SK-N-SH (cell line): ENCODE measurements at regions not wholly inside any gene's neighbourhood (a gene's known extent, or its start where the extent isn't known, plus 50 kb on each side); places are given as distances from the start of the nearest gene placed in this dataset.

ENCODE experiments used
- CTCF ChIA-PET: fragments of 300-600, 350-600 bp; formaldehyde crosslinking; extraction: SDS; loops from one replicate; lab custom pipeline; 2021; lab: Yijun Ruan, JAX
- POLR2A ChIA-PET: fragments of 350-600 bp; sonication (Branson Sonifier 250); formaldehyde crosslinking; extraction: SDS; loops from one replicate; lab custom pipeline; 2020; ENCODE audit warnings: antibody characterized with exemption, inconsistent platforms; lab: Yijun Ruan, JAX
- DNase-seq: peaks from one replicate; pipeline ENCODE4 v3.0.0; 2012
- H2AFZ ChIP-seq: fragments of 200-600 bp; sonication (generic); 2 replicates; pipeline ENCODE4 v1.8.1; 2016; ENCODE audit warnings: antibody characterized with exemption, mild to moderate bottlenecking, low read depth
- H3F3A ChIP-seq: fragments of 200-600 bp; sonication (generic); replicated peaks from 2 replicates; pipeline ENCODE3; 2016; ENCODE audit warnings: antibody characterized with exemption, mild to moderate bottlenecking; ENCODE audit not compliant: insufficient read depth
- H3K27ac ChIP-seq, 2 experiments: fragments of 200-500 bp in 1 of 2; fragments of 200-600 bp in 1 of 2; sonication (Bioruptor generic) in 1 of 2; sonication (generic), shearing (Covaris generic) in 1 of 2; 2 replicates each; pipeline versions ENCODE4 v1.5.1 to v1.6.1; 2014 to 2016; ENCODE audit warnings: low read depth in 2 of 2, inconsistent platforms in 1 of 2, low read length in 1 of 2, mild to moderate bottlenecking in 1 of 2, mixed read lengths in 1 of 2
- H3K27me3 ChIP-seq: fragments of 200-600 bp; sonication (generic), shearing (Covaris generic); 2 replicates; pipeline ENCODE4 v1.6.1; 2016; ENCODE audit warnings: mixed run types; ENCODE audit not compliant: insufficient read depth
- H3K36me3 ChIP-seq, 2 experiments: fragments of 200-500 bp in 1 of 2; fragments of 200-600 bp in 1 of 2; sonication (Bioruptor generic) in 1 of 2; sonication (generic) in 1 of 2; replicated peaks in 1 of 2; 2 replicates each; pipeline versions ENCODE3 to v1.5.1; 2014 to 2016; ENCODE audit warnings: low read length in 1 of 2, mild to moderate bottlenecking in 1 of 2; ENCODE audit not compliant: insufficient read depth in 2 of 2, control insufficient read depth in 1 of 2
- H3K4me1 ChIP-seq, 2 experiments: fragments of 200-500 bp in 1 of 2; fragments of 200-600 bp in 1 of 2; sonication (Bioruptor generic) in 1 of 2; sonication (generic), shearing (Covaris generic) in 1 of 2; 2 replicates each; pipeline versions ENCODE4 v1.5.1 to v1.6.1; 2014 to 2016; ENCODE audit warnings: low read depth in 1 of 2, low read length in 1 of 2, mixed run types in 1 of 2; ENCODE audit not compliant: insufficient read depth in 2 of 2, control insufficient read depth in 1 of 2
- H3K4me2 ChIP-seq: fragments of 200-600 bp; sonication (generic), shearing (Covaris generic); 2 replicates; pipeline ENCODE4 v1.6.1; 2017; ENCODE audit warnings: mixed run types
- H3K4me3 ChIP-seq, 2 experiments: fragments of 200-500 bp in 1 of 2; fragments of 200-600 bp in 1 of 2; sonication (Bioruptor generic) in 1 of 2; sonication (generic), shearing (Covaris generic) in 1 of 2; 2 replicates each; pipeline versions ENCODE4 v1.5.1 to v1.8.1; 2014 to 2016; ENCODE audit warnings: low read depth in 2 of 2, inconsistent platforms in 1 of 2, low read length in 1 of 2, mild to moderate bottlenecking in 1 of 2, mixed read lengths in 1 of 2, moderate library complexity in 1 of 2
- H3K79me2 ChIP-seq: fragments of 200-600 bp; sonication (generic); 2 replicates; pipeline ENCODE4 v1.8.1; 2017; ENCODE audit warnings: mild to moderate bottlenecking; ENCODE audit not compliant: insufficient read depth
- H3K9ac ChIP-seq: fragments of 200-600 bp; sonication (generic); 2 replicates; pipeline ENCODE4 v1.6.1; 2017; ENCODE audit warnings: mixed run types
- H3K9me2 ChIP-seq: fragments of 200-600 bp; sonication (generic); 2 replicates; pipeline ENCODE4 v1.6.1; 2017; ENCODE audit warnings: mixed run types
- H3K9me3 ChIP-seq: fragments of 200-600 bp; sonication (generic); 2 replicates; pipeline ENCODE4 v1.6.1; 2017; ENCODE audit warnings: mixed run types, mild to moderate bottlenecking, moderate library complexity
- H4K20me1 ChIP-seq: fragments of 200-600 bp; sonication (generic); 2 replicates; pipeline ENCODE4 v1.6.1; 2017; ENCODE audit warnings: mild to moderate bottlenecking, mixed run types; ENCODE audit not compliant: insufficient read depth
- ELF1 ChIP-seq: IDR thresholded peaks from 2 replicates; pipeline ENCODE4 v1.4.0; 2012
- FOSL2 ChIP-seq: IDR thresholded peaks from 2 replicates; pipeline ENCODE4 v1.4.0; 2012; ENCODE audit warnings: low read depth, mild to moderate bottlenecking, moderate library complexity, borderline replicate concordance
- FOXJ3 ChIP-seq: sonication (generic); formaldehyde crosslinking; IDR thresholded peaks from 2 replicates; pipeline ENCODE4 v1.5.1; 2020; ENCODE audit warnings: mild to moderate bottlenecking, missing genetic modification reagents
- FOXM1 ChIP-seq: IDR thresholded peaks from 2 replicates; pipeline ENCODE4 v1.4.0; 2012; ENCODE audit warnings: low read depth, mild to moderate bottlenecking
- GABPA ChIP-seq: IDR thresholded peaks from 2 replicates; pipeline ENCODE4 v1.4.0; 2012; ENCODE audit warnings: low read depth, mild to moderate bottlenecking
- JUND ChIP-seq: IDR thresholded peaks from 2 replicates; pipeline ENCODE4 v1.4.0; 2012
- MEF2A ChIP-seq: IDR thresholded peaks from 2 replicates; pipeline ENCODE4 v1.4.0; 2012; ENCODE audit warnings: low read depth, borderline replicate concordance
- MXI1 ChIP-seq: IDR thresholded peaks from 2 replicates; pipeline ENCODE4 v1.6.1; 2012; ENCODE audit warnings: mild to moderate bottlenecking, low read depth, low read length, improper control_type of control experiment
- NRF1 ChIP-seq: IDR thresholded peaks from 2 replicates; pipeline ENCODE4 v1.6.1; 2012; ENCODE audit warnings: low read depth, mild to moderate bottlenecking, low read length
- POLR2AphosphoS5 ChIP-seq: IDR thresholded peaks from 2 replicates; pipeline ENCODE4 v1.6.1; 2012; ENCODE audit warnings: low read depth, low read length
- RAD21 ChIP-seq: IDR thresholded peaks from 2 replicates; pipeline ENCODE4 v1.6.1; 2012; ENCODE audit warnings: mild to moderate bottlenecking, low read length
- RCOR1 ChIP-seq: fragments of 150-350 bp; IDR thresholded peaks from 2 replicates; pipeline ENCODE4 v1.6.1; 2017; ENCODE audit warnings: antibody characterized with exemption, low read length
- RFX5 ChIP-seq: IDR thresholded peaks from 2 replicates; pipeline ENCODE4 v1.6.1; 2012; ENCODE audit warnings: mild to moderate bottlenecking, improper control_type of control experiment, low read length
- TAF1 ChIP-seq: IDR thresholded peaks from 2 replicates; pipeline ENCODE4 v1.6.1; 2012; ENCODE audit warnings: low read depth, mild to moderate bottlenecking, low read length, moderate library complexity, borderline replicate concordance
- USF1 ChIP-seq: IDR thresholded peaks from 2 replicates; pipeline ENCODE4 v1.4.0; 2012; ENCODE audit warnings: low read depth, borderline replicate concordance
- YY1 ChIP-seq: IDR thresholded peaks from 2 replicates; pipeline ENCODE4 v1.4.0; 2012; ENCODE audit warnings: low read depth, mild to moderate bottlenecking
- WGBS: methylation state at CpG from one replicate; pipeline ENCODE4 v1.1.6; 2017; ENCODE audit warnings: low lambda C conversion rate; 5-methylcytosine and 5-hydroxymethylcytosine counted together
- TF ChIP-seq, protein P1 (sequence below): fragments of 150-350 bp; IDR thresholded peaks from 2 replicates; pipeline ENCODE4 v1.6.1; 2017; ENCODE audit warnings: antibody characterized with exemption, low read length, low read depth, borderline replicate concordance
- TF ChIP-seq, protein P2 (sequence below): fragments of 200-600 bp; sonication (generic); IDR thresholded peaks from 2 replicates; pipeline ENCODE4 v1.6.1; 2017; ENCODE audit warnings: antibody characterized with exemption, mild to moderate bottlenecking, moderate library complexity
- TF ChIP-seq, protein P3 (sequence below): IDR thresholded peaks from 2 replicates; pipeline ENCODE4 v1.4.0; 2012; ENCODE audit warnings: low read depth

- Histone ChIP-seq H3K4me2 (no peak overlapping the region), H3K9ac (no peak overlapping the region), H3K27me3 (0 out of 2 replicates have a peak, but pooled peaks cover 4% of the 10 kb centered on the region), H2AFZ (no peak overlapping the region), H3K27ac (no peak overlapping the region), H3K4me1 (no peaks in the 10 kb centered on the region), H3K9me2 (no peaks in the 10 kb centered on the region), H3K36me3 (no peaks in the 10 kb centered on the region), H4K20me1 (no peaks in the 10 kb centered on the region), H3K9me3 (no peaks in the 10 kb centered on the region), H3K79me2 (no peaks in the 10 kb centered on the region), H3K4me3 (no peak overlapping the region), H3F3A (no peaks in the 10 kb centered on the region)
- DNase-seq: no peak
- ChIA-PET CTCF (interaction anchor here (0.6 to 1.3 kb wide), 2 partner anchors 20 to 22 kb away, joined by 3 read pairs; no protein-coding TSS in a partner anchor), POLR2A (no interaction called here)
- WGBS: 41% methylated on average over 3 of the region's 3 CpGs
- no peak for TF ChIP-seq MEF2A
- TF ChIP-seq, protein P1, sequence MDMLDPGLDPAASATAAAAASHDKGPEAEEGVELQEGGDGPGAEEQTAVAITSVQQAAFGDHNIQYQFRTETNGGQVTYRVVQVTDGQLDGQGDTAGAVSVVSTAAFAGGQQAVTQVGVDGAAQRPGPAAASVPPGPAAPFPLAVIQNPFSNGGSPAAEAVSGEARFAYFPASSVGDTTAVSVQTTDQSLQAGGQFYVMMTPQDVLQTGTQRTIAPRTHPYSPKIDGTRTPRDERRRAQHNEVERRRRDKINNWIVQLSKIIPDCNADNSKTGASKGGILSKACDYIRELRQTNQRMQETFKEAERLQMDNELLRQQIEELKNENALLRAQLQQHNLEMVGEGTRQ: no peak
- TF ChIP-seq POLR2AphosphoS5: no peak
- TF ChIP-seq RCOR1: no peak
- TF ChIP-seq FOSL2: no peak
- TF ChIP-seq RFX5: no peak
- TF ChIP-seq, protein P2, sequence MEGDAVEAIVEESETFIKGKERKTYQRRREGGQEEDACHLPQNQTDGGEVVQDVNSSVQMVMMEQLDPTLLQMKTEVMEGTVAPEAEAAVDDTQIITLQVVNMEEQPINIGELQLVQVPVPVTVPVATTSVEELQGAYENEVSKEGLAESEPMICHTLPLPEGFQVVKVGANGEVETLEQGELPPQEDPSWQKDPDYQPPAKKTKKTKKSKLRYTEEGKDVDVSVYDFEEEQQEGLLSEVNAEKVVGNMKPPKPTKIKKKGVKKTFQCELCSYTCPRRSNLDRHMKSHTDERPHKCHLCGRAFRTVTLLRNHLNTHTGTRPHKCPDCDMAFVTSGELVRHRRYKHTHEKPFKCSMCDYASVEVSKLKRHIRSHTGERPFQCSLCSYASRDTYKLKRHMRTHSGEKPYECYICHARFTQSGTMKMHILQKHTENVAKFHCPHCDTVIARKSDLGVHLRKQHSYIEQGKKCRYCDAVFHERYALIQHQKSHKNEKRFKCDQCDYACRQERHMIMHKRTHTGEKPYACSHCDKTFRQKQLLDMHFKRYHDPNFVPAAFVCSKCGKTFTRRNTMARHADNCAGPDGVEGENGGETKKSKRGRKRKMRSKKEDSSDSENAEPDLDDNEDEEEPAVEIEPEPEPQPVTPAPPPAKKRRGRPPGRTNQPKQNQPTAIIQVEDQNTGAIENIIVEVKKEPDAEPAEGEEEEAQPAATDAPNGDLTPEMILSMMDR: no peak
- TF ChIP-seq TAF1: no peak
- no peak for TF ChIP-seq ELF1
- no peak for TF ChIP-seq JUND
- no peak for TF ChIP-seq FOXM1
- TF ChIP-seq, protein P3, sequence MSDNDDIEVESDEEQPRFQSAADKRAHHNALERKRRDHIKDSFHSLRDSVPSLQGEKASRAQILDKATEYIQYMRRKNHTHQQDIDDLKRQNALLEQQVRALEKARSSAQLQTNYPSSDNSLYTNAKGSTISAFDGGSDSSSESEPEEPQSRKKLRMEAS: no peak
- TF ChIP-seq NRF1: no peak
- no peak for TF ChIP-seq GABPA
- no peak for TF ChIP-seq USF1
- TF ChIP-seq MXI1: no peak
- TF ChIP-seq YY1: no peak
- TF ChIP-seq FOXJ3: no peak
- TF ChIP-seq RAD21: no peak
Measured at GRCh38 chr7:96430356-96430755, 108.5 kb upstream of the SLC25A13 start.
